Mesenchymal stem cell (in vitro differentiated cells and primary cell): ENCODE measurements at regions not wholly inside any gene's neighbourhood (a gene's known extent, or its start where the extent isn't known, plus 50 kb on each side); places are given as distances from the start of the nearest gene placed in this dataset.

Experiments used
- DNase-seq: peaks from one replicate; pipeline ENCODE4 v3.0.0-alpha.2; 2013
- H2AFZ ChIP-seq: one replicate; pipeline ENCODE4 v1.6.1; 2013; ENCODE audit warnings: low read depth, mild to moderate bottlenecking, control low read depth, inconsistent platforms, low read length, moderate library complexity
- H2AK5ac ChIP-seq: 2 replicates; pipeline ENCODE4 v1.6.1; 2013; ENCODE audit warnings: low read length, moderate library complexity, mild to moderate bottlenecking, inconsistent platforms; ENCODE audit not compliant: severe bottlenecking
- H2BK120ac ChIP-seq: one replicate; pipeline ENCODE4 v1.6.1; 2013; ENCODE audit warnings: low read depth, mild to moderate bottlenecking, inconsistent platforms, low read length, moderate library complexity
- H2BK12ac ChIP-seq, 2 experiments: one replicate each; pipeline ENCODE4 v1.6.1; 2013; ENCODE audit warnings: inconsistent platforms in 2 of 2, low read length in 2 of 2, mild to moderate bottlenecking in 2 of 2, moderate library complexity in 2 of 2, control low read depth in 1 of 2
- H2BK15ac ChIP-seq: one replicate; pipeline ENCODE4 v1.6.1; 2013; ENCODE audit warnings: mild to moderate bottlenecking, low read depth, inconsistent platforms; ENCODE audit not compliant: poor library complexity, severe bottlenecking
- H2BK5ac ChIP-seq: 2 replicates; pipeline ENCODE4 v1.6.1; 2013; ENCODE audit warnings: low read depth, mild to moderate bottlenecking, low read length, control low read depth, inconsistent platforms; ENCODE audit not compliant: poor library complexity, severe bottlenecking
- H3K14ac ChIP-seq, 2 experiments: one replicate each; pipeline ENCODE4 v1.6.1; 2013; ENCODE audit warnings: inconsistent platforms in 2 of 2, low read length in 2 of 2, control low read depth in 1 of 2, mild to moderate bottlenecking in 1 of 2, moderate library complexity in 1 of 2
- H3K18ac ChIP-seq, 2 experiments: one replicate each; pipeline ENCODE4 v1.6.1; 2013; ENCODE audit warnings: inconsistent platforms in 2 of 2, low read length in 2 of 2, control low read depth in 1 of 2, low read depth in 1 of 2, mild to moderate bottlenecking in 1 of 2
- H3K23ac ChIP-seq, 2 experiments: one replicate each; pipeline ENCODE4 v1.6.1; 2013; ENCODE audit warnings: inconsistent platforms in 2 of 2, low read length in 2 of 2, mild to moderate bottlenecking in 2 of 2, moderate library complexity in 2 of 2, control low read depth in 1 of 2
- H3K27ac ChIP-seq: 2 replicates; pipeline ENCODE4 v1.5.1; 2013; ENCODE audit warnings: mild to moderate bottlenecking, moderate library complexity, low read length, control low read depth, inconsistent platforms; ENCODE audit not compliant: poor library complexity, severe bottlenecking
- H3K27me3 ChIP-seq, 2 experiments: 2 replicates each; pipeline versions ENCODE4 v1.6.1 to v1.7.0; 2013; ENCODE audit warnings: low read length in 2 of 2, mild to moderate bottlenecking in 2 of 2, moderate library complexity in 2 of 2, control low read depth in 1 of 2, inconsistent platforms in 1 of 2; ENCODE audit not compliant: control insufficient read depth in 1 of 2, insufficient read depth in 1 of 2
- H3K36me3 ChIP-seq, 2 experiments: 2 replicates each; pipeline versions ENCODE4 v1.6.1 to v1.7.0; 2013; ENCODE audit warnings: low read length in 2 of 2, control low read depth in 1 of 2, inconsistent platforms in 1 of 2, low read depth in 1 of 2, mild to moderate bottlenecking in 1 of 2; ENCODE audit not compliant: insufficient read depth in 2 of 2, control insufficient read depth in 1 of 2
- H3K4ac ChIP-seq, 2 experiments: one replicate each; pipeline ENCODE4 v1.6.1; 2013; ENCODE audit warnings: inconsistent platforms in 2 of 2, low read length in 2 of 2, mild to moderate bottlenecking in 2 of 2, moderate library complexity in 2 of 2, control low read depth in 1 of 2, low read depth in 1 of 2
- H3K4me1 ChIP-seq: 2 replicates; pipeline ENCODE4 v1.6.1; 2013; ENCODE audit warnings: low read depth, low read length, control low read depth; ENCODE audit not compliant: control insufficient read depth, insufficient read depth
- H3K4me2 ChIP-seq: 2 replicates; pipeline ENCODE4 v1.6.1; 2013; ENCODE audit warnings: low read length, mild to moderate bottlenecking, inconsistent platforms; ENCODE audit not compliant: poor library complexity, severe bottlenecking
- H3K4me3 ChIP-seq, 2 experiments: 2 replicates each; pipeline versions ENCODE4 v1.5.1 to v1.7.0; 2013; ENCODE audit warnings: low read length in 2 of 2, mild to moderate bottlenecking in 2 of 2, control low read depth in 1 of 2, low read depth in 1 of 2; ENCODE audit not compliant: insufficient read depth in 1 of 2
- H3K79me1 ChIP-seq: replicated peaks from 2 replicates; pipeline ENCODE4 v1.6.1; 2013; ENCODE audit warnings: mild to moderate bottlenecking, control low read depth, low read length, inconsistent platforms; ENCODE audit not compliant: poor library complexity, severe bottlenecking
- H3K9ac ChIP-seq: 2 replicates; pipeline ENCODE4 v1.7.0; 2013; ENCODE audit warnings: mild to moderate bottlenecking, low read length, moderate library complexity
- H3K9me3 ChIP-seq: 2 replicates; pipeline ENCODE4 v1.7.0; 2013; ENCODE audit warnings: mild to moderate bottlenecking, low read length; ENCODE audit not compliant: control insufficient read depth
- H4K8ac ChIP-seq: one replicate; pipeline ENCODE4 v1.6.1; 2013; ENCODE audit warnings: inconsistent platforms, mild to moderate bottlenecking, low read length, moderate library complexity
- H4K91ac ChIP-seq: one replicate; pipeline ENCODE4 v1.6.1; 2013; ENCODE audit warnings: mild to moderate bottlenecking, low read length, inconsistent platforms
- WGBS: methylation state at CpG from one replicate; pipeline ENCODE4 v1.1.7; 2013; ENCODE audit warnings: mixed read lengths; 5-methylcytosine and 5-hydroxymethylcytosine counted together

GRCh38 chr1:197989058-197989457 is 71.9 kb downstream of the LHX9 start:
- Histone ChIP-seq H2BK5ac (no peak overlapping the region), H3K36me3 (no peaks in the 10 kb centered on the region), H2BK120ac (no peak overlapping the region), H3K4me3 (no peak overlapping the region), H3K4me1 (no peaks in the 10 kb centered on the region), H3K27me3 (no peaks in the 10 kb centered on the region), H3K4ac (no peak overlapping the region), H4K91ac (no peak overlapping the region), H3K23ac (no peak overlapping the region), H2BK15ac (no peak overlapping the region), H3K9me3 (no peaks in the 10 kb centered on the region), H3K9ac (no peak overlapping the region), H3K79me1 (no peaks in the 10 kb centered on the region), H4K8ac (no peak overlapping the region), H3K4me2 (no peak overlapping the region), H2BK12ac (no peak overlapping the region), H2AK5ac (no peak overlapping the region), H2AFZ (no peak overlapping the region), H3K14ac (no peak overlapping the region), H3K18ac (no peak overlapping the region), H3K27ac (no peak overlapping the region)
- 93% methylated on average over 5 of the region's 5 CpGs for WGBS
- no peak for DNase-seq

GRCh38 chr1:197991594-197991993 is 74.4 kb downstream of the LHX9 start:
- Histone ChIP-seq H3K4me3 (no peak overlapping the region), H3K9ac (no peak overlapping the region), H2BK12ac (no peak overlapping the region), H3K79me1 (no peaks in the 10 kb centered on the region), H2AK5ac (no peak overlapping the region), H3K27me3 (no peaks in the 10 kb centered on the region), H3K23ac (no peak overlapping the region), H2BK15ac (no peak overlapping the region), H3K9me3 (no peaks in the 10 kb centered on the region), H3K4me2 (no peak overlapping the region), H3K18ac (no peak overlapping the region), H3K14ac (no peak overlapping the region), H4K8ac (no peak overlapping the region), H2BK120ac (no peak overlapping the region), H3K4me1 (no peaks in the 10 kb centered on the region), H2BK5ac (no peak overlapping the region), H3K4ac (no peak overlapping the region), H3K36me3 (no peaks in the 10 kb centered on the region), H4K91ac (no peak overlapping the region), H2AFZ (no peak overlapping the region), H3K27ac (no peak overlapping the region)
- 80% methylated on average over 3 of the region's 3 CpGs for WGBS
- DNase-seq, result no peak

- Histone ChIP-seq H3K18ac (no peak overlapping the region), H2AFZ (no peak overlapping the region), H3K23ac (no peak overlapping the region), H3K27me3 (no peaks in the 10 kb centered on the region), H2BK5ac (no peak overlapping the region), H3K4ac (no peak overlapping the region), H2BK15ac (no peak overlapping the region), H2BK12ac (no peak overlapping the region), H3K4me3 (no peak overlapping the region), H3K27ac (no peak overlapping the region), H2AK5ac (no peak overlapping the region), H4K91ac (no peak overlapping the region), H3K79me1 (no peaks in the 10 kb centered on the region), H3K9ac (no peak overlapping the region), H3K4me2 (no peak overlapping the region), H3K4me1 (no peaks in the 10 kb centered on the region), H3K14ac (no peak overlapping the region), H3K9me3 (no peaks in the 10 kb centered on the region), H4K8ac (no peak overlapping the region), H3K36me3 (no peaks in the 10 kb centered on the region), H2BK120ac (no peak overlapping the region)
- WGBS, result 93% methylated on average over 7 of the region's 7 CpGs
- no peak for DNase-seq
Observed at GRCh38 chr1:197994907-197995407, 77.8 kb downstream of the LHX9 start.

- H4K8ac ChIP-seq, result no peak overlapping the region
- H2BK12ac ChIP-seq, result no peak overlapping the region
- H3K27ac ChIP-seq, result no peak overlapping the region
- no peak overlapping the region for H4K91ac ChIP-seq
- H2AK5ac ChIP-seq, result no peak overlapping the region
- H3K79me1 ChIP-seq, result no peaks in the 10 kb centered on the region
- no peak overlapping the region for H3K4me3 ChIP-seq
- no peak overlapping the region for H2AFZ ChIP-seq
- H3K9me3 ChIP-seq, result no peaks in the 10 kb centered on the region
- no peak overlapping the region for H3K4me2 ChIP-seq
- H3K18ac ChIP-seq, result no peak overlapping the region
- no peak overlapping the region for H3K4ac ChIP-seq
- H2BK120ac ChIP-seq, result no peak overlapping the region
- H3K27me3 ChIP-seq, result no peaks in the 10 kb centered on the region
- H2BK15ac ChIP-seq, result no peak overlapping the region
- H3K9ac ChIP-seq, result no peak overlapping the region
- H3K36me3 ChIP-seq, result no peaks in the 10 kb centered on the region
- no peaks in the 10 kb centered on the region for H3K4me1 ChIP-seq
- H2BK5ac ChIP-seq, result no peak overlapping the region
- WGBS, result 88% methylated on average over 3 of the region's 6 CpGs
- H3K23ac ChIP-seq, result no peak overlapping the region
- no peak overlapping the region for H3K14ac ChIP-seq
- no peak for DNase-seq
Observed at GRCh38 chr1:197995408-197996258, 78.5 kb downstream of the LHX9 start.
